HCT116 (cell line): ENCODE measurements at regions not wholly inside any gene's neighbourhood (a gene's known extent, or its start where the extent isn't known, plus 50 kb on each side); places are given as distances from the start of the nearest gene placed in this dataset.

Source experiments
- ATF3 ChIP-seq: IDR thresholded peaks from 2 replicates; pipeline ENCODE4 v1.6.1; 2012
- CTCF ChIP-seq, 3 experiments: fragments of 200-600 bp in 1 of 3; sonication (generic) in 1 of 3; IDR thresholded peaks in 2 of 3; conservative IDR thresholded peaks in 1 of 3; 2 replicates each; pipeline ENCODE4 v1.5.1; 2012 to 2017; ENCODE audit warnings: low read depth in 2 of 3, low read length in 2 of 3, antibody characterized with exemption in 1 of 3, borderline replicate concordance in 1 of 3, control low read depth in 1 of 3, mild to moderate bottlenecking in 1 of 3, mixed read lengths in 1 of 3, mixed run types in 1 of 3, moderate library complexity in 1 of 3; ENCODE audit not compliant: insufficient read depth in 1 of 3
- EZH2 ChIP-seq: fragments of 200-600 bp; sonication (generic); IDR thresholded peaks from 2 replicates; pipeline ENCODE4 v1.6.1; 2017; ENCODE audit warnings: antibody characterized with exemption, mixed run types
- FOSL1 ChIP-seq: IDR thresholded peaks from 2 replicates; pipeline ENCODE4 v1.6.1; 2012; ENCODE audit warnings: low read depth
- POLR2A ChIP-seq: IDR thresholded peaks from 2 replicates; pipeline ENCODE4 v1.7.0; 2011; ENCODE audit warnings: borderline replicate concordance; ENCODE audit not compliant: insufficient read depth, insufficient read length; ENCODE audit errors: extremely low read depth
- POLR2AphosphoS5 ChIP-seq: IDR thresholded peaks from 2 replicates; pipeline ENCODE4 v1.6.1; 2011; ENCODE audit warnings: mild to moderate bottlenecking, low read depth, low read length, moderate library complexity
- RAD21 ChIP-seq: IDR thresholded peaks from 2 replicates; pipeline ENCODE4 v1.6.1; 2012; ENCODE audit warnings: low read depth, mild to moderate bottlenecking
- REST ChIP-seq: IDR thresholded peaks from 2 replicates; pipeline ENCODE4 v1.6.1; 2012; ENCODE audit warnings: low read depth
- SIN3A ChIP-seq: IDR thresholded peaks from 2 replicates; pipeline ENCODE4 v1.6.1; 2012; ENCODE audit warnings: low read depth
- TCF7L2 ChIP-seq: IDR thresholded peaks from 2 replicates; pipeline ENCODE4 v1.7.0; 2011; ENCODE audit warnings: borderline replicate concordance, inconsistent platforms; ENCODE audit not compliant: insufficient read depth, insufficient read length; ENCODE audit errors: extremely low read depth

GRCh38 chr16:59959311-59959710, 1225.2 kb upstream of the GOT2 start:
- TF ChIP-seq CTCF (IDR thresholded peaks at IDR 0.05 in 2 of 3, conservative IDR thresholded peaks at IDR 0.05 in 1 of 3; ENCODE audit: borderline replicate concordance in 1 of 3, insufficient read depth in 1 of 3, low read depth in 2 of 3, low read length in 2 of 3) (no peak), TCF7L2 (no peak), FOSL1 (no peak), ATF3 (no peak), EZH2 (no peak), RAD21 (no peak), POLR2A (no peak), POLR2AphosphoS5 (no peak), REST (no peak), SIN3A (no peak)
